HL-60 (cell line): ENCODE measurements at regions not wholly inside any gene's neighbourhood (a gene's known extent, or its start where the extent isn't known, plus 50 kb on each side); places are given as distances from the start of the nearest gene placed in this dataset.

Experiments used
- DNase-seq, 2 experiments: peaks; one replicate each; pipeline ENCODE4 v3.0.0-alpha.2; 2010 to 2020; ENCODE audit warnings: low read depth in 1 of 2, low spot score in 1 of 2
- H3K27ac ChIP-seq: fragments of 250-450 bp; sonication (Bioruptor Pico); replicated peaks from 2 replicates; pipeline ENCODE4 v1.5.1; 2020; ENCODE audit warnings: mild to moderate bottlenecking, moderate library complexity
- H3K27me3 ChIP-seq: fragments of 250-450 bp; sonication (Bioruptor Pico); 2 replicates; pipeline ENCODE4 v1.5.1; 2021; ENCODE audit warnings: mild to moderate bottlenecking, moderate library complexity; ENCODE audit not compliant: insufficient read depth, poor library complexity, severe bottlenecking
- H3K4me3 ChIP-seq: replicated peaks from 2 replicates; pipeline ENCODE4 v1.5.1; 2011; ENCODE audit warnings: mild to moderate bottlenecking, control low read depth, low read length; ENCODE audit not compliant: insufficient read depth
- GABPA ChIP-seq: IDR thresholded peaks from 2 replicates; pipeline ENCODE4 v1.6.1; 2012; ENCODE audit warnings: low read depth
- POLR2AphosphoS5 ChIP-seq: IDR thresholded peaks from 2 replicates; pipeline ENCODE4 v1.6.1; 2012; ENCODE audit warnings: low read depth
- SPI1 ChIP-seq: IDR thresholded peaks from 2 replicates; pipeline ENCODE4 v1.6.1; 2012; ENCODE audit warnings: low read depth, mild to moderate bottlenecking, borderline replicate concordance
- TF ChIP-seq, protein P1 (sequence below): IDR thresholded peaks from one replicate; pipeline ENCODE4 v1.5.1; 2011; ENCODE audit warnings: low read length, control low read depth, inconsistent platforms; ENCODE audit not compliant: insufficient read depth
- TF ChIP-seq, protein P2 (sequence below): IDR thresholded peaks from 2 replicates; pipeline ENCODE4 v1.6.1; 2012; ENCODE audit warnings: low read depth; ENCODE audit not compliant: insufficient replicate concordance

DNA sequence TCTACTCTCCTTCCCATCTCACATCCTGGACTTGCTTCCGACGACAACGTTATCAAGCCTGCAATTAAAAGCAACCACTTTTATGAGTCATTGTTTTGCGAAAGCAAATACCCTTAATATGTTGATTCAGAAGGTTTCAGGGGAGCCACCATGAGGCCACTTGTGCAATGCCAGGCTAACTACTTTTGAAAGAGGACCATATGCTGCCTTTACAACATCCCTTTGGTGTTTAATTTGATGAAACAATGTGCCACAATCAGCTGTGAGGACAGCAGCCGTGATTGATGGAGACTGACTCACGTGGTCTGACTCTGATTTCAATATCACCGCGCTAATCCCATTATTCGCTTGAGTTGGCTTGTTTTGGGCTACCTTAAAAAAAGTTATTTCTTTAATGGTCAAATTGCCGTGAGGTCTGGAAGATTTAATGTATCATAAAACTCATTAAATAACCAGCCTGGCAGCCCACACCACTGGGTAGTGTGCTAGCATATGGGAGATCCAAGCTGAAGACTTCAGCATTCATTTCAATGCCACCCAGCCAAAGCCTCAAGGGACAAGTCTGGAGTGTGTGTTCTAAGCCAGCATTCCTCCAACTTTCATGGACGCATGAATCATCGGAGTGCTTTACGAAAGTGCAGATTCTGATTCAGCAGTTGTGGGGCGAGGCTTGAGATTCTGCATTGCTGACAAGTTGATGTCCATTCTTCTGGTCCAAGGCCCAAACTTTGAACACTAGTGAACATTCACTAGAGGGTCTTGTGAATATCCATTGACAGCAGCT is 73.3 kb upstream of the PAXBP1 start:
- peak; percentile 7 to 52 for DNase-seq
- H3K27me3 ChIP-seq, result no peaks in the 10 kb centered on the region
- no peak overlapping the region for H3K4me3 ChIP-seq
- TF ChIP-seq GABPA (no peak), SPI1 (no peak), POLR2AphosphoS5 (no peak)
- TF ChIP-seq, protein P1, sequence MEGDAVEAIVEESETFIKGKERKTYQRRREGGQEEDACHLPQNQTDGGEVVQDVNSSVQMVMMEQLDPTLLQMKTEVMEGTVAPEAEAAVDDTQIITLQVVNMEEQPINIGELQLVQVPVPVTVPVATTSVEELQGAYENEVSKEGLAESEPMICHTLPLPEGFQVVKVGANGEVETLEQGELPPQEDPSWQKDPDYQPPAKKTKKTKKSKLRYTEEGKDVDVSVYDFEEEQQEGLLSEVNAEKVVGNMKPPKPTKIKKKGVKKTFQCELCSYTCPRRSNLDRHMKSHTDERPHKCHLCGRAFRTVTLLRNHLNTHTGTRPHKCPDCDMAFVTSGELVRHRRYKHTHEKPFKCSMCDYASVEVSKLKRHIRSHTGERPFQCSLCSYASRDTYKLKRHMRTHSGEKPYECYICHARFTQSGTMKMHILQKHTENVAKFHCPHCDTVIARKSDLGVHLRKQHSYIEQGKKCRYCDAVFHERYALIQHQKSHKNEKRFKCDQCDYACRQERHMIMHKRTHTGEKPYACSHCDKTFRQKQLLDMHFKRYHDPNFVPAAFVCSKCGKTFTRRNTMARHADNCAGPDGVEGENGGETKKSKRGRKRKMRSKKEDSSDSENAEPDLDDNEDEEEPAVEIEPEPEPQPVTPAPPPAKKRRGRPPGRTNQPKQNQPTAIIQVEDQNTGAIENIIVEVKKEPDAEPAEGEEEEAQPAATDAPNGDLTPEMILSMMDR, result no peak
- TF ChIP-seq, protein P2, sequence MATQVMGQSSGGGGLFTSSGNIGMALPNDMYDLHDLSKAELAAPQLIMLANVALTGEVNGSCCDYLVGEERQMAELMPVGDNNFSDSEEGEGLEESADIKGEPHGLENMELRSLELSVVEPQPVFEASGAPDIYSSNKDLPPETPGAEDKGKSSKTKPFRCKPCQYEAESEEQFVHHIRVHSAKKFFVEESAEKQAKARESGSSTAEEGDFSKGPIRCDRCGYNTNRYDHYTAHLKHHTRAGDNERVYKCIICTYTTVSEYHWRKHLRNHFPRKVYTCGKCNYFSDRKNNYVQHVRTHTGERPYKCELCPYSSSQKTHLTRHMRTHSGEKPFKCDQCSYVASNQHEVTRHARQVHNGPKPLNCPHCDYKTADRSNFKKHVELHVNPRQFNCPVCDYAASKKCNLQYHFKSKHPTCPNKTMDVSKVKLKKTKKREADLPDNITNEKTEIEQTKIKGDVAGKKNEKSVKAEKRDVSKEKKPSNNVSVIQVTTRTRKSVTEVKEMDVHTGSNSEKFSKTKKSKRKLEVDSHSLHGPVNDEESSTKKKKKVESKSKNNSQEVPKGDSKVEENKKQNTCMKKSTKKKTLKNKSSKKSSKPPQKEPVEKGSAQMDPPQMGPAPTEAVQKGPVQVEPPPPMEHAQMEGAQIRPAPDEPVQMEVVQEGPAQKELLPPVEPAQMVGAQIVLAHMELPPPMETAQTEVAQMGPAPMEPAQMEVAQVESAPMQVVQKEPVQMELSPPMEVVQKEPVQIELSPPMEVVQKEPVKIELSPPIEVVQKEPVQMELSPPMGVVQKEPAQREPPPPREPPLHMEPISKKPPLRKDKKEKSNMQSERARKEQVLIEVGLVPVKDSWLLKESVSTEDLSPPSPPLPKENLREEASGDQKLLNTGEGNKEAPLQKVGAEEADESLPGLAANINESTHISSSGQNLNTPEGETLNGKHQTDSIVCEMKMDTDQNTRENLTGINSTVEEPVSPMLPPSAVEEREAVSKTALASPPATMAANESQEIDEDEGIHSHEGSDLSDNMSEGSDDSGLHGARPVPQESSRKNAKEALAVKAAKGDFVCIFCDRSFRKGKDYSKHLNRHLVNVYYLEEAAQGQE, result no peak
- no peak overlapping the region for H3K27ac ChIP-seq

DNA sequence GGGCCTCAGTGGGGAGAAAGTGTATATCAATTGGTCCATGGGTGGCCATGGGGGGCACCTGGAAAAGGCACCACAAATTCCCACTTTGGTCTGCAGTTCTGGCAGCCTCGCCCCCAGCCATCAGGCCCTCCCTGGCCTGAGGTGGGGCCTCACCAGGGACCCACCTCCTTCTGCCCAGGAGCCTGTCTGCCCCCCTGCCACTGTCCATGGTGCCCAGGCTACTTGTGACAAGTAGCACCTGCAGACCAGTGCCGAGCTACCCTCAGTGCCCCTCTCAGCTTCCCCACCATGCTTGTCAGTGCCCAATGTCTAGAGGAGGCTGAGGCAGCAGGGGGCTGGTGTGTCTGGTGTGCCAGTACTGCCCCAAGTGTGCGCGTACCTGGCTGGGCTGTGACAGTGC is 87.1 kb upstream of the PAXBP1 start:
- Histone ChIP-seq H3K27me3 (peaks cover 4% of the 10 kb centered on the region), H3K27ac (no peak overlapping the region), H3K4me3 (no peak overlapping the region)
- no peak for DNase-seq
- TF ChIP-seq, protein P2, result peak; percentile 77
- TF ChIP-seq SPI1 (no peak), GABPA (no peak)

DNA sequence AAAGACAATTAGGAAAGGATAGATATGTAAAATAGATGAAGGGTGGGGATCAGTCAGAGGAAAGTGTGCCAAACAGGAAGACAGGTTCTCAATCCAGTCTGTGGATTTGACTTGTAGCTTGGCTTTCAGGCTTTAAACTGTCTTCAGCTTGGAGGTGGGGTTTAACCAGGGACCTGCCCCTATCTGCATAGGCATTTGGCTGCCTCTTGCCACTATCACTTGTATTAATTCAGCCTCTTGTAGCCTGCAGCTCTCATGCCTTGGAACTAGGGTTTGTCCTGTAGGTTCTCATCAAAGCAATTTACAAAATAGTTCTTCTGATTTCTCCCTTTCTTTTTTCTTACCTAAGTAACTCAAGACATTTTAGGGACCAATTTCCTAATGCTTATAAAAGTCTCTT is 88.8 kb upstream of the PAXBP1 start:
- Histone ChIP-seq H3K27ac (no peak overlapping the region), H3K4me3 (no peak overlapping the region), H3K27me3 (peaks cover 4% of the 10 kb centered on the region)
- DNase-seq, result no peak
- TF ChIP-seq, protein P2, result no peak
- TF ChIP-seq, protein P1, result no peak
- TF ChIP-seq GABPA (no peak), SPI1 (no peak)
